ENCODE measurements at regions not wholly inside any gene's neighbourhood (a gene's known extent, or its start where the extent isn't known, plus 50 kb on each side); places are given as distances from the start of the nearest gene placed in this dataset.

DNA sequence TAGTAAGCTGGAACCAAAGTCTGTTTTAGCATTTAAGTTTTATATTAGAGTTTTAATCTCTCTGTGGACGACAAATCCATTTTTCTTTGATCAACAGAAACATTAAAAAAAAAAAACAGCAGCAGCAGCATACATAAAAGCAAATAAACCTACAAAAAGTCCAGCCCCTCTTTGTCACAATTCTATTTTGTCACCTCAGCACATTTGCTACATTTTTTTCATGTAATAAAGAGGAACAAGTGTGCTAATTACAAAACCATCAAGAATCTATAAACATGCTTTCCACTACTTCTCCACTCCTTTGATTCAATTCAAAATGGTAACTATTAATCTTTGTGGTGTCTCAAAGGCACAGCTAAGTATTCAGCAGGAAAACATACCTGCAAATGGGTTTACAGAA is 259.8 kb upstream of the GNAI1 start:
- no peak for DNase-seq (ENCODE audit: low read depth in 2 of 2)

DNA sequence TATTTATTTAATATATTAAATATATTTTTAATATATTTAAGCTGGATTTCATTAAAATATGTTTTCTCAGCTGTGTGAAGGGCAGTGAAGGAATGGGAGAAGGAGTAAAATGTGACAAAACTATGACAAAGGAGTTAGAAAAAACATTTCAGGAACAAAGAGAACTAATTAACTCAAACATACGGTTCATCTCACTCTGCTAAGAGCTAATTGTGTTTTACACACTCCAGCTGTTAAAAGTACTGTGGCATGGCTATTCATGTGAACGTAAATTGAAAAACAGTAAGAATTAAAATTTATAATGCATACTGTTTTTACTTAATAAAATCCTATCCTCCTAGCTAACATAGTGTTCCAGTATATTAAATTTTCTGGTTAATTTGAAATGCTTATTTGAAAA is 262.5 kb upstream of the GNAI1 start:
- DNase-seq (ENCODE audit: low read depth in 2 of 2) = no peak

DNA sequence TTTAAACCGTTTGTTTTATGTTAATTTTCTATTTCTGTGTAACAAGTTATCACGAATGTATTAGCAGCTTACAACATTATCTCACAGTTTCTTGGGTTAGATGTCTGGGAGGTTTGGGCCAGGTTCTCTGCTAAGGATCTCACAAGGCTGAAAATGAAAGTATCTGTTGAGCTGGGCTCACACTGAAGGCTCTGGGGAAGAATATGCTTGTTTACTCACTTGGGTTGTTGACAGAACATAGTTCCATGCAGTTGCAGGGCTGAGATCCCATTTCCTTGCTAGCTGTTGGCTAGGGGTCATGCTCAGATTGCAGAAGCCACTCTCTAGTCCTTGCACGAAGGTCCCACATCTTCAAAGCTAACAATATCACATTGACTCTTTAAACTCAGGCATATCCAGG is 266.6 kb upstream of the GNAI1 start:
- no peak for DNase-seq (ENCODE audit: low read depth in 2 of 2)

DNA sequence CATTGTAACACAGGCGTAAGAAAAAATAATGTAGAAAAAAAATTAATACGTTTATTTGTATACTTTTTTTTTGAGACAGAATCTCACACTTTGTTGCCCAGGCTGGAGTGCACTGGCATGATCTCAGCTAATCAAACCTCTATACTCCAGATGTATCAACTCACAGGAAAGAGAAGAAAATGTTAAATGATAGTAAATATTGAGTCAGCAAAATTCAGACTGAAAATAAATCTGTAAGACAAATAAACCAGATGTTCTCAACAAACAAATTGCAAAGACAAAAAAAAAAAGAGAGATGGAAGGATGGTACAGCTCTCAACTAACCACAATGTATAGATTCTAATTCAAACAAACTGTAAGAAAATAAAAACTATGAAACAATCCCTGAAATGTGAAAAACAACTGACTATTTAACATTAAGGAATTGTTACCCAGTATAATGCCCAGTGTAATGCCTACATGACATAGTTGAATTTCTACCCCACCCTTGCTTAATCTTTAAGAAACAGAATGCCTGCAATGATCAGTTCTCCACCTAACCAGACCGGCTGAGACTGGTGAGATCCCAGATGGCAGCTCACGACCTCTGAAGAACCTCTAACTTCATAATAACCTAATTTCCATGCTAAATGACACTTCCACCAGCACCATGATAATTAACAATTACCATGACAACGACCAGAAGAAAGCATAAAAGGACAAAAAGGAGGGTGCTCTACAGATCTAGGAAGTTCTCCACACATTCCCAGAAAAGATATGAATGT is 272.0 kb upstream of the GNAI1 start:
- no peak for DNase-seq (ENCODE audit: low read depth in 2 of 2)

DNA sequence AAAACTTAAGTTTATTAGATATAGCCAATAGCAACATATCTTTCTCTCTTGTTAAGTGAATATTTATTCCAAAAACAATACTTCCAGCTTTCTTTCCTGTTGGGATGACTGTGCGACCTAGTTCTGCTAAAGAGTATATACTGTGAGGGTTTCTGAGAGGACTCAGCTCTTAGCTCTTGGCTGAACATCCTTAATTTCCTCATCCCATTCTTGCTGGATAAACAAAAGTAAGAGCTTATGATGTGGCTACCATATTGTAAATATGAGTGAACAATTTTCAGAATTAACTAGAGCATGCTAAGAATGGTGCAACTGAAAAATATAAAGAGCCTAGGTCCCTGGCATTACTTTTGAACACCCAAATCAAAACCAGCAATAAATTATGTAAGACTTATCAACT is 279.5 kb upstream of the GNAI1 start:
- no peak for DNase-seq (ENCODE audit: low read depth in 2 of 2)

DNA sequence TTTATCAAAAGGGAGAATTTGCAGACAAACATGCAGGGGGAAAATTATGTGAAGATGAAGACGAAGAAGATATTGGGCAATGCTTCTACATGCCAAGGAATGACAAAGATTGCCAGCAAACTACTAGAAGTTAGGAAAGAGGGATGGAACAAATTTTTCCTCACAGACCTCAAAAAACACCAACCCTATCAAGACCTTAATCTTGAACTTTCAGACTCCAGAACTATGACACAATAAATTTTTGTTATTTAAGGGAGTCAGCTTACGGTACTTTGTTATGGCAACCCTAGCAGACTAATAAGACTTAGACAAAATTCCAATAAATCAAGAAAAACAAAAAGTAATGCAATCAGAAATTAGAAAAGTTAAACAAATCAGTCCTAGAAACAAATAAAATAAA is 280.0 kb upstream of the GNAI1 start:
- no peak for DNase-seq (ENCODE audit: low read depth in 2 of 2)

DNA sequence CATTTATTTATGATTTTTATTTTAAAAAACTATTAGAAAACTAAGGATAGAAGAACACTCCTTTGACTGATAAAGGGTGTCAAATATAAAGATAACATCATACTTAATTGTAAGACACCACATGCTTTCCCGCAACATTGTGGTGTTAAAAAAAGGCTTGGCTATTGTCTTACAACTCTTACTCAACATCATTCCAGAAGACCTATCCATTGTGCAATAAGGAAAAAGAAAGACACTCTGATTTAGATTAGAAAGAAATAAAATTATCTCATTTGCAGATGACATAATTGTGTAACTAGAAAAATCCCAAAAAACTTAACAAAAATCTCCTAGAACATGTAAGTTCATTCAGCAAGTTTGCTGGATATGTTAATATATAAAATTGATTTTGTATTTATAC is 296.7 kb upstream of the GNAI1 start:
- no peak for DNase-seq (ENCODE audit: low read depth in 2 of 2)

DNA sequence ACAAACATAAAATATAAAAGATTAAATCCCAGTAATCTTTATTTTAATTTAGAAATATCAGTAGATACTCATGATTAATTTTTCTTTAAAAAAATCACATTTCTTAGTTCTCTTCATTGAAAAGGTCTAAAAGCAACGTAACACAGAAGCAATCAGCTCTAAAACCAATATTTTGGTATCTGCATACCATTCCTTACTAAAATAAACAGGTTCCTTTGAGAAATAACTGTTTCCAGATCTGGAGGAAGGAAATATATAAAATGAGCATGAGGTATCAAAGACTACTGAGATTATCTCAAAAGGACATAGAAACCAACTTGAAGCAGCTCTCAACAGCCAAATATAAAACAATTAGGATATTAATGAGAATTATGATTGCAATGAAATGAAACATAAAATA is 301.0 kb upstream of the GNAI1 start:
- no peak for DNase-seq (ENCODE audit: low read depth in 2 of 2)

DNA sequence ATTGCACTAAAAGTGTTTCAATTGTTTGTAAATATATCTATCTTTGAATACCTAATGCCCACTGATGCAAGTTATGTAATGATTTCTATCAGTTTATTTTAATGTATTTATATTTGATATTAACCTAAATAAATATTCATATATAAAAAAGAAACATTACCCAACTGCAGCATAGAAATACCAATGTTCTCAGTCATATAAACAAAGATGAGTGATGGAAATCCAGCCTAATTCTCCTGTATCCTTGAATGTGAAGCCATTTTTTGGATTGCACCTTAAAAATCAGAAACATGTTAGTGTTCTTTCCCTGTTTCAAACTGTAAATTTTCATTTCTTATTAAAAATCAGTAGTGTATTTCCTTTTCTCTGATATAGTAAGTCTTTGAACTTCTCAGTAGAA is 305.8 kb upstream of the GNAI1 start:
- DNase-seq (ENCODE audit: low read depth in 2 of 2) = no peak

DNA sequence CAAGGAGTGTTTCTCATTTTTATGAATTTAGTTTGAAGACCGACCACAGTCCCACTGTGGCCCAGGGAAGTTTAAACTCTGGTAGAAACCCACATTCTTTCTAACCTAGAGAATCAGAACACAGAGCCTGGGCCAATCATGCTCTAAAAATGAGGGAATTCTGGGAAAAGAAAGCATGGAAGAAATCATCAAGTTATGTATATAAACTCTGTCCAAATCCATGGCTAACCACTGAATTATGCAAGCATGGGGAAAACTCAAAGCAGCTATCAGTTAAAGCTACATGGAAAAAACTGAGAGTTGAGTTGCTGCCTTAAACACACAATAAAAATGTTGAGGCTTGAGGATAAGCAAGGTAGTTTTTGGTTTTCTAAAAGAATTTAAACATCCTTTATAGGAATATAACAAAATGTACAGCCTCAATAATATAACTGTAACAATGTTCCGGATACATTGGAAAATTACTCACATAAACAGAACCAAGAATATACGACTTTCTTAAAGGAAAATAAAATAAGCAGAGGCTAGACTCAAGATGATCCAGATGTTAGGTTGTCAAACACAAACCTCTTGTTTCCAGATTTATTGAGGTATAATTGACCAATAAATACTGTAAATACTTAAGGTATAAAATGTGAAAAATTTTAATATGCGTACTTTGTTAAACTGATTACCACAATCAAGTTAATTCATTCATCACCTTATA is 311.2 kb upstream of the GNAI1 start:
- DNase-seq (ENCODE audit: low read depth in 2 of 2) = no peak

DNA sequence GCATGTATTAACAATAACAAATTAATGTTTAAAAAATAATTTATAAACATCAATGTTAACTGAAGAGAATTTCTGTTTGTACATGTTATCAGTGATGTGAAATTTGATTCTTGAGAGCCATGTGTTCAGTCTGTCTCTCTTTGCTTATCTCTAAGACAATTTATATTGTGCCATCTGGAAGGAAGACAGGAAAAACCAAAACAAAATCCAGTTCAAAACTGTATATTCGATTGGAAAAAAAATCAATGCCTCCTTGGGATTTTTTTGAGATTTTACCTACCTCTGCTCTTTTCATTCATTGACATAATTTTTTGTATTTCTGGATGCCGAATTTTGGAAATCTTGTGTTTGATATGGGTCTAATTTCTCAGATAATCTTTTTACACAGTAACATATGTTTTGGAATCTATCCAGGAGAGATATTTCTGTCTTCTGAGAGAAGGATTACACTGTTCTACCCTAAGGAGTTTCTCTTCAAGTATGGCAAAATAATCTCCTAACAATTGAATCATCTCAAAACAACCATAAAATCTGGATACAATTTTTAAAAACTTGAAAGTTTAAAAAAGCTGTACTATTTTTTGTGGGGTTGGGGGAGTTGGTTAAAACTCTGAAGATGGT is 311.9 kb upstream of the GNAI1 start:
- no peak for DNase-seq (ENCODE audit: low read depth in 2 of 2)

DNA sequence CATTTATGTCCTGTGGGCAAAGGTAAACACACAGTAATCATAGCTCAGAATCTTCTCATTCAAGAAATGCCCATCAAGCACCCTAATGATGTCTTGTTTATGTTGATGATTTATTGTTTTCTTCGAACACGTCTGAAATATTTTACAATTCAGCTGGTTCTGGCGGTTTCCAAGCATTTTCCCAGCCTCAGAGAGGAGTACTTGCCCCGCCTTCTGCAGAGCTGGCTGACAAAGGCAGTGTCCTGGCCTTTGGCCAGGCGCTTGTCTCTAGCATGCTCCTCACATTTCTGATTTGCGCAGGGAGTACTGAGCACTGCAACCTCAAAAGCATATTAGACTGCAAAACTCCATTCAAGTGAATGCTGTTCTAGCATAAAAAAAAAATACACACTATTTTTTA is 314.2 kb upstream of the GNAI1 start:
- peak; percentile 14 to 27 for DNase-seq (ENCODE audit: low read depth in 2 of 2)

DNA sequence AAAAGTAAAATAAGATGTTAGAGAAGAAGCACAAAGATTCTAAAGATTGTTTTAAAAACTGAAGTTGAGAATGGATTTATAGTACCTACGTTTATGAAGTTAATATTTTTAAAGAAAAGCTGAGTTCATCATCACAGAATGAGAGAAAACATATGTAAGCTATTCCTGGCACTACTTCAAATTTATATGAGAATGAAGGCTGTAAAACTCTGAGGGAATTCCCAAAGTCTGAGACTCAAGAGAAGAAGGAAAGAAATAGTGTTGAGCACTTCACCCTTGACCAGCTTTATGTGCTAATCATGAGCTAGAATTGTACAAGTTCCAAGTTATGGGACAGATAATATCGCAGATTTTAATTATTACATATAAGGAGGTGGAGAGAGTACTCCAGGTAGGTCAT is 323.7 kb upstream of the GNAI1 start:
- DNase-seq (ENCODE audit: low read depth in 2 of 2) = no peak

DNA sequence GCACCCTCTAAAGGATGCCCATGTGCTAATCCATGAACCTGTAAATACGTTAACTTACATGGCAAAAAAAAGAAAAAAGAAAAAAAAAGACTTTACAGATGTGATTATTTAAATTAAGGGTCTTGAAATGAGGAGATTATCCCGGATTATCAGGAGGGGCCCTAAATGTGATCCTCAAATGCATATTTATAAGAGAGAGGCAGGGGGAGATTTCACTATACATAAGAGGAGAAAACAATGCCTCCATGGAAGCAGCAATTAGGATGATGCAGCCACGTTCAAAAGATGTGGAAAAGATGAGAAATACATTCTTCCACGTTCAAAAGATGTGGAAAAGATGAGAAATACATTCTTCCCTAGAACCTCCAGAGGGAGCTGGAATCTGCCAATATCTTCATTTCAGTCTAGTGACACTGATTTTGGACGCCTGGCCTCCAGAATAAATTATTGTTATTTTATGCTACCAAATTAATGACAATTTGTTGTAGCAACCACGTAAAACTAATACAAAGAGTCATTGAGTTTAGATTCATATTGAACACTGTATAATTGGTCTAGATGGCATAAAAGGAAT is 328.4 kb upstream of the GNAI1 start:
- peak; percentile 1 to 29 for DNase-seq (ENCODE audit: low read depth in 2 of 2)

DNA sequence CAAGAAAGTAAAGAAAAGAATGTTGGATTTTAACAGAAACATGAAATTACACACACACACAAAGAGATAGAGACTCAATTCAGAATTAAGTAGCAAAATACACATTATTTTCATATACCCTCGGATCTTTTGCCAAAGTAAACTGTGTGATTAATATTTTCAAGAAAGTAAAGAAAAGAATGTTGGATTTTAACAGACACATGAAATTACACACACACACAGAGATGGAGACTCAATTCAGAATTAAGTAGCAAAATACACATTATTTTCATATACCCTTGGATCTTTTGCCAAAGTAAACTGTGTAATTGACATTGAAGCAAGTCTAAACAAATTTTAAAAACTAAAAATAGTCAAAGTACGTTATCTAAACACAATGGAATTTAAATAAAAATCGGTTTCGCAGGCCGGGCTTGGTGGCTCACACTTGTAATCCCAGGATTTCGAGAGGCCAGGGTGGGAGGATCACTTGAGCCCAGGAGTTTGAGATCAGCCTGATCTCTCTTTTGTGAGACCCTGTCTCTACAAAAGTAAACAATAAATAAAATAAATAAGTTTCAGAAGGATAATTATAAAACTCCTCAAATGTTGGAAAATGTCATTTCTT is 337.3 kb upstream of the MAGI2 start:
- no peak for DNase-seq (ENCODE audit: low read depth in 2 of 2)

DNA sequence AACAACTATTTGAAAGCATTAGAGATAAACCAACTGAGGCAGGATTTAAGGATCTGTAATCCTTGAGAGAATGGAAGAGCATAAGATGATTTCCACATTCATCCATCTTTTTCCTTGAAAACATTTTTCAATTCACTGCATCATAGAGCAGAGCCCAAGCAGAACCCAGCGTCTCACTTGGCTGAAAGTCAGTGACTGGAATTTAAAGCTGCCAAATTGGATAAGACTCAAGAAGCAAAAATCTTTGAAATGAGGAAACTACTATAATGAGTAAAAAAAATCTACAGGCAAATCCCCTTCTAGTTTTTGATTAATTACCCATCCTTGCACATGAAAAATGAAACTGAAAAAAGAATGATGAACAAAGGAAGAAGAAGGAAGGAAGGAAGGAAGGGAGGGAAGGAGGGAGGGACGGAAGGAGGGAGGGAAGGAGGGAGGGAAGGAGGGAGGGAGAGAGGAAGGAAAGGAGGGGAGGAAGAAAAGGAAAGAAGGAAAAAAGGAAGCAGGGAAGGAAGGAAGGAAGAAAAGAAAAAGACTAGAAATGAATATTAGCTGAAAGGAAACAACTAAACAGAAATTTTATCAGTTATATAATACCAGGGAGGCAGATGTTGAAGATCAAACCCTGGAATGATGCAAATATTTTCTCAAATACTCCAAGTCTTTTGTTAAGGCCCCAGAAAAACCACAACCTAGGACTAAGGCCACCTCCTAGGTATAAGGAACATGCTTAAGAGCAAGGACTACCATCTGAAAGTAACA is 336.3 kb upstream of the MAGI2 start:
- DNase-seq (ENCODE audit: low read depth in 2 of 2) = no peak

DNA sequence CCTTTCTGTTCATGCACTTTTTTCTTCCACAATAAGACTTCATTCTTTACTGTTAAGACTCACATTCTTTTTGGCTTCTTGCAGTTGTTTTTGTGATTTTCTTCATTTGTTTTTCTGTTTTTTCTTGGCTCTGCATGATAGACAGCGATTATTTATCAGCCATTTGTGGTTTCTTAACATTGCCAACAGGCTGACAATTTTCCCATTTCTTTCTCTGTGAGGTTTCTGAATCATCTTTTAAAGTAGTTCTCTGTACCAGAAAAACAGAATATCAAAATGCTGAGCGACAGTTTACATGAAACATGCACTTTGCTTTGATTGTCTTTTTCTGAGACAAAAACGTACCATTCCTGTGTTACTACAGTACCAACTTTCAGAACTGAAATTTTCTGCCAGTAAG is 334.2 kb upstream of the MAGI2 start:
- no peak for DNase-seq (ENCODE audit: low read depth in 2 of 2)

DNA sequence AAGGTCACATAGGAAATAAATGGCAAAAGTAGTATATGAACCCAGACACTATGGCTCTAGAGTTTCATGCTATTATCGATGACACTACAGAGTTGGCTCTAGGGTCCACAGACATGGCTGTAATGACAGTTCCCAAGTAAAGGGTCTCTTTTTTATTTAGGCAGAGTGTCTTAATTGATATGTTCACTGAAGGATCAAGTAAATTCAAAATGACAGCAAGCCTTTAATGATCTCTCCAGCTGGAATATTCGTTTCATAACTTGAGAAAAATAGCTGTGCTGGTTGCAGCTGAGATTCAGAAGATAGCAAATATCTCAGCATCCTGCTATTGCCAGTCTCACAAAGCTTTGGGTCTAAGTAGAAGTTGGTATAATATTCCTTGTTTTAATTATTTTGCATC is 333.6 kb upstream of the MAGI2 start:
- no peak for DNase-seq (ENCODE audit: low read depth in 2 of 2)

DNA sequence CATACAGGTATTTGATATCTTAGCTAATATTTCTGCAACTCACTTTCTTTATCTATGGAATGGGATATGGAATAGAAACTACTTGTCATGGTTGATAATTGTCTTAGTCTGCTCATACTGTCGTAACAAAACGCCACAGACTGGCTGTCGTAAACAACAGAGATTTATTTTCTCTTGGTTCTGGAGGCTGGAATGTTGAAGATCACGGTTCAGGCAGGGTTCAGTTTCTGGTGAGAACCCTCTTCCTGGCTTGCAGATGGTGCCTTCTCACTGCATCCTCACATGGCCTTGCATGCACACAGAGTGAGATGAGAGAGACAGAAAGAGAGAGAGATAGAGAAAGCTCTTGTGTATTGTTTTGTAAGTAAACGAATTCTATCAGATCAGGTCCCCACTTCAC is 332.7 kb upstream of the MAGI2 start:
- DNase-seq (ENCODE audit: low read depth in 2 of 2) = no peak

DNA sequence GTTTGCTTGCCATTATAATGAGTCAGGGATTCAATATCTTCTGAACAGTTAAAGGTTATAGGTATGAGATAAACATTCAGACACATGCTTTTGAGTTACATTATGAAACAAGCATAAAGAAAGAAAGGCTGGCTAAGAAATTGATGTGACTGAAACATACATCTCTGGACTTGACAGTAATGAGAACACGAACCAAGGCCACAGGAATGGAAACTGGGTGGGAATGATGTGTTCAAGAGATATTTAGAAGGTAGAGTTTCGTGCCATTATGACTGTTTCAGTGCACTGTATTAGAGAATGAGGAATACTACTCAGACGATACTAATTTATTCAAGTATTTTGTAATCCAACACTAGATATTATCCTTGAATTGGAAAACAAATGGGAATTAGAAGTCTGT is 332.1 kb upstream of the MAGI2 start:
- DNase-seq (ENCODE audit: low read depth in 2 of 2) = no peak

DNA sequence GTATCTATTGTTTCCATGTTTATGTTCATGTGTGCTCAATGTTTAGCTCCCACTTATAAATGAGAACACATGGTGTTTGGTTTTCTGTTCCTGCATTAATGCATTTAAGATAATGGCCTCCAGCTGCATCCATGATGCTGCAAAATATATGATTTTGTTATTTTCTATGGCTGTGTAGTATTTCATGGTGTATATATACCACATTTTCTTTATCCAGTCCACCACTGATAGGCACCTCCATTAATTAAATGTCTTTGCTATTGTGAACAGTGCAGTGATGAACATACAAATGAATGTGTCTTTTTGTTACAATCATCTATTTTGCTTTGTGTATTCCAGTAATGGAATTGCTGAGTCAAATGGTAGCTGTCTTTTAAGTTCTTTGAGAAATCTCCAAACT is 329.4 kb upstream of the MAGI2 start:
- no peak for DNase-seq (ENCODE audit: low read depth in 2 of 2)

DNA sequence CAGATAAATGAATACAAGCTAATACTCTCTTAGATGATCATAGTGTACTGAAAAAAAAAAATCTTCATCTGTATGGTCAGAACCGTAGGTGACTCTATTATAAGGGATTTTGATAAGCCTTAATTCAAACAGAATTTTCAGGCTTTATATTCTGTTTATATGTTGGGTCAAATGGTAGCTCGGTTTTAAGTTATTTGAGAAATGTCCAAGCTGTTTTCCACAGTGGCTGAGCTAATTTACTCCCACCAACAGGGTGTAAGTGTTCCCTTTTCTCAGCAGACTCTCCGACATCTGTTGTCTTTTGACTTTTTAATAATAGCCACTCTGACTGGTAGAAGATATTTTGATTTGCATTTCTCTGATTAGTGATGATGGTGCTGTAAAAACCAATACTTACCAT is 328.8 kb upstream of the MAGI2 start:
- no peak for DNase-seq (ENCODE audit: low read depth in 2 of 2)
